NCI-H2107 treated with DMSO at 0.1 percent for 48 hours (cell line): ENCODE measurements at regions not wholly inside any gene's neighbourhood (a gene's known extent, or its start where the extent isn't known, plus 50 kb on each side); places are given as distances from the start of the nearest gene placed in this dataset.
"Not testable (repeated sequence)": the region's sequence is repeated elsewhere in the genome, so short reads cannot be mapped to it uniquely, and the experiment has no call there.

ENCODE experiments used
- DNase-seq: peaks from one replicate; lab custom pipeline; 2025; ENCODE audit not compliant: unreplicated experiment; lab: John Stamatoyannopoulos, UW

GRCh38 chrX:40380655-40381488 lies 199.9 kb upstream of the ATP6AP2 start:
- no peak for DNase-seq

DNA sequence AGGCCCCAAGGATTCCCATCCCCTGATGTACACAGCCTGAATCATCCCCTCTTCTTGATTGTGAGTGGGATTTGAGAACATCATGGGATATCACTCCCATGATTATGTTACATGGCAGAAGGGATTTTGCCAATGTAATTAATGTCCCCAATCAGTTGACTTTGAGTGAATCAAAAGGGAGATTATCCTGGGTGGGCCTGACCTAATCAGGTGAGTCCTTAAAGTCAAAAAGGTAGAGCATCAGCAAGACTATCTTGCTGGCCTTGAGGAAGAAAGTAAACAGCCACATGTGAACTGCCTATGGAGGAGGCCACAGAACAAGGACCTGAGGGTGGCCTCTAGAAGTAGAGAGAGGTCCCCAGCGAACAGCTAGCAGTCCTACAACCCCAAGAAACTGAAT lies 203.1 kb upstream of the ATP6AP2 start:
- no peak for DNase-seq

DNA sequence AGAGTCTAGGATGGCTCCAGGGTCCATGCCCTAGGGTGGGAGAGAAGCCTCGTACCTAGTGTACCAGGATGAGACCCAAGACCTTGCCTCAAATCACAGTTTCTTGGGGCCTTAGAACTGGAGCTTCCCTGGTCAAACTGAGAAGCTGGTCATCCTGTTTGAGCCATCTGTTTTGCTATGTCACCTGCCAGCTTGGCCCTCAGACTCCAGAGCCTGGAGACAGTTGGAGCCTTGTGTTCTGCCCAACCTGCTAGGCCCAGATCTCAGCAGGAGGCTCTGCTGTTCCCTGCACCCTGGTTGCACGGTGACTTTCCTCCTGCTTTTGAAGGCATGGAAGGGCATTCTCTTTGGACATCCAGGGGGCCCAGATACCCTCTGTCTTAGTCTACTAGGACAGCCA lies 206.3 kb upstream of the ATP6AP2 start:
- DNase-seq, result no peak

- no peak for DNase-seq
Observed at GRCh38 chrX:40373641-40374040, 207.1 kb upstream of the ATP6AP2 start.

DNA sequence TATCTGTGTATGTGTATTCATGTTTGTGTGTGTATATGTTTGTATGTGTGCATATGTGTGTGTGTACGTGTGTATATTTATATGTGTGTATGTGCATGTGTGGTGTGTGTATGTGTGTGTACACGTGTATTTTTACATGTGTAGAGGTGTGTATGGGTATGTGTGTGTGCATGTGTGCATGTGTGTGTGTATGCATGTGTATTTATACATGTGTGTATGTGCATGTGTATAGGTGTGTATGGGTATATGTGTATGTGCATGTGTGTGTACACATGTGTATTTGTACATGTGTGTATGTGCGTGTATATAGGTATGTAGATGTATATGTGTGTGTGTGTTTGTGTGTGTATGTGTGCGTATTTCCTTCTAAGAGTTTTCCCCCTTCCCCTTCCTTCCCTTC lies 207.7 kb upstream of the ATP6AP2 start:
- DNase-seq, result no peak

DNA sequence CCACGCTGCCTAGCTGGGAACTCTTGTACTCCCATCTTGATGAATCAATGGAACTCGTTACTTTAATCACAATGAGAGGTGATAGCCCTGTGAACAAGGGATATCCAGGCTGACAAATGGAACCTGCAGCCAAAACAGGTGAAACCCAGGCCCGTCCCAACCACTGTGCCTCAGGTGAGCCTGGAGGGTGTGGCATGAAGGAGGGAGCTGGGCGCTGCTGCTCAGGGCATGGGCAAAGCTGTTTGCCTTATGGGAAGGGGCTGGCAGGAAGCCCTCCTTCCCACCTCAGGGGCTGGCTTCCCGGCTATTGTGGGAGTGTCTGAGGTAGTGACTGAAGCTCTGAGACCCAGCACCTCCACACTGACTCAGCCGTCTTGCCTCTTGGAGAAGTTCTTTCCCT lies 209.4 kb upstream of the ATP6AP2 start:
- no peak for DNase-seq

GRCh38 chrX:40368611-40369061 lies 212.1 kb upstream of the ATP6AP2 start:
- DNase-seq, result no peak

GRCh38 chrX:40366661-40367060 lies 214.1 kb upstream of the ATP6AP2 start:
- DNase-seq, result no peak

GRCh38 chrX:40362291-40362690 lies 218.5 kb upstream of the ATP6AP2 start:
- DNase-seq, result not testable (repeated sequence)

GRCh38 chrX:40360557-40360956 lies 220.2 kb upstream of the ATP6AP2 start:
- no peak for DNase-seq

DNA sequence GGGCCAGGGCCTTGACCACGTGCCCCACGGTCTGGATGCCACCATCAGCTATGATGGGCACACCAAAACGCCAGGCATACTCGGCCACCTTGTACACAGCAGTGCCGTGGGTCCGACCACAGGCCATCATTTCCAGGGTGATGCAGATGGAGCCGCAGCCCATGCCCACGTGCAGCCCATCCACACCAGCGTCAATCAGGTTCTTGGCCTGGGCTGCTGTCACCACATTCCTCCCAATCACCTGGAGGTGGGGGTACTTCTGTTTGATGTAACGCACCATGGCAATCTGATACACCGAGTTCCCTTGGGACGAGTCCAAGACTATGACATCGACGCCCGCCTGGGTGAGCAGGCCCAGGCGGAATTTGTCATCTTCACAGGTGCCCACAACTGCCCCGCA lies 221.2 kb upstream of the ATP6AP2 start:
- no peak for DNase-seq

DNA sequence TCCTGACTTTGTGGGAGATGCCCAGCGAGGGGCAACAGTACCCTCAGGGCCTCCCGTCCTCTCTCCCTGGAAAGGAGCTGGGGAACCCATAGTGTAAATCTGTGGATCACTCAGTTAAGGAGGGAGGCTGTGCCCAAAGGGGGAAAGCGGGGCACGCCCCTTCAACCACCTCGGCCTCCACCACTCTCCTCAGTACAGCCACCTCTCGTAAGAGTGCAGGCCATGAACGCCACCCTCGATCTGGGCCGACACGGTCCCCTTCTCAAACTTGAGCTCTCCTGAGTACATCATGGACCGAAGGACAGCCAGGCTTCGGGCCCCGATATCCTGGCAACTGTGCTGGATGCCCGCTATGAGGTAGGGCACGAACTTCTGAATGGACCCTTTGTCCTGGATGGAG lies 221.8 kb upstream of the ATP6AP2 start:
- DNase-seq, result no peak

- no peak for DNase-seq
Observed at GRCh38 chrX:40349251-40349650, 231.5 kb upstream of the ATP6AP2 start.

GRCh38 chrX:40346379-40346778 lies 234.4 kb upstream of the ATP6AP2 start:
- DNase-seq, result no peak

- no peak for DNase-seq
Observed at GRCh38 chrX:40343319-40343718, 237.5 kb upstream of the ATP6AP2 start.

DNA sequence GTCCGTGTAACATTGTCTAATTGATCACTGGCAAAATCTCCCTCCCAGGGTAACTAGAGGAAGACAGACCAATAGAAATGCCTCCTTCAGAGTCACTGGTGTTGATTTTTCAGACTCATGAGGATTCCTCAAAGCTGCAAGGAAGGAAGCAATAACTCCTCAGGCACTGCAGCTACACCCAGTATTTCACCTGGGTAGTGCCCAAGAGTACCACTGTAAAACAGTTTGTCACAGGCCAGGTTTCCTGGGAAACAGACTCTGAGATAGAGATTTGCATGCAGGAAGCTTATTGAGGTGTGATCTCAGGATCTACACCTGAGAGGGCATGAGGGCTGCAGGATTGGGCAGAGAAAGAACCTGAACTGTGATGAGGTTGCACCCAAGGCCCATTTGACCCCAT lies 240.7 kb upstream of the ATP6AP2 start:
- no peak for DNase-seq

- no peak for DNase-seq
Observed at GRCh38 chrX:40333344-40333743, 235.6 kb upstream of the BCOR start.

DNA sequence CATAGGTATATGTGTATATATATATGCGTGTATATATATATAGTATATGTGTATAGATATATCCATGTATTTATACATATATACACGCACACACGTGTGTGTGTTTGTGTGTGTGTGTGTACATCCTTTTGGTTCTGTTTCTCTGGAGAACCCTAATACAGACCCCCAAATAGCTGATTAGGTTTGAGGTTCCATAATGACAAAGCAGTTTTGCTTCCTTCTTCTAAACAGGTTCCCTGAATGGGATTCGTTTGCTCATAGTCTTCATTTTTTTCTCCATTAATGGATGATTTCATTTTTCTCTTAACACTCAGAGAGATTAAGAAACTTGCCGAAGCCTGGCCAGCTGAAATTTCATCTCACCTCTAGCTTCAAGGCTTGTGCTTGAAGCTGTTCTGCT lies 234.0 kb upstream of the BCOR start:
- DNase-seq, result no peak

DNA sequence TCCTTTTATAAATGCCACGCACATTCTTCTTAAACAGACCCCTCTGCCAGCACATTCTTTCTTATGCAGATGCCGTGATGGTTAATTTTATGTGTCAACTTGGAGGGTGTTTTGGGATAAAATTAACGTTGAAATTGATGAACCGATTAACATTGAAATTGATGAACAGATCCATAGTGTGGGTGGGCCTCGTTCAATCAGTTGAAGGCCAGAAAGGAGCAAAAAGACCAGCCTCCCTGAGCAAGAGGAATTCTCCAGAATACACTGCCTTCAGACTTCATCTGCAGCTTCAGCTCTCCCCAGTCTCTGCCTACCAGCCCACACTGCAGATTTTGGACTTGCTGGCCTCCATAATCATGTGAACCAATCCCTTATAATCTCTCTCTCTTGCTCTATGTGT lies 233.6 kb upstream of the BCOR start:
- DNase-seq, result no peak

DNA sequence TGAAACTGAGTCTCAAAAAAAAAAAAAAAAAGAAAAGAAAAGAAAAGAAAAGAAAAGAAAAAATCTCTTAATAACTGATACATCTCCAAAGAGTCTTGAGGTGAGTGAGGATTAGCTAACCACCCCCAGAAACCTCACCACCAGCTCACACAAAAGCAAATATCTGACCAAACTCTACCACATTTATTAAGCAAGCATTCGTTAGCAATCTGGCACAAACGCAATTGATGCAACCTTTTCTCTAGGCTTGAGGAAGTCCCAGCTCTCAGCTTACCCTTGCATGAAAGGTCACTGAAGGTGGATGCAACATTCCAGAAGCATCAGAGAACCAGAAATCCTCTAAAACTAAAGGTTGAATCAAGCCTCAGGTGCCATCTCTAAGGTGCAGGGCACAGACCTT lies 231.9 kb upstream of the BCOR start:
- DNase-seq, result no peak

DNA sequence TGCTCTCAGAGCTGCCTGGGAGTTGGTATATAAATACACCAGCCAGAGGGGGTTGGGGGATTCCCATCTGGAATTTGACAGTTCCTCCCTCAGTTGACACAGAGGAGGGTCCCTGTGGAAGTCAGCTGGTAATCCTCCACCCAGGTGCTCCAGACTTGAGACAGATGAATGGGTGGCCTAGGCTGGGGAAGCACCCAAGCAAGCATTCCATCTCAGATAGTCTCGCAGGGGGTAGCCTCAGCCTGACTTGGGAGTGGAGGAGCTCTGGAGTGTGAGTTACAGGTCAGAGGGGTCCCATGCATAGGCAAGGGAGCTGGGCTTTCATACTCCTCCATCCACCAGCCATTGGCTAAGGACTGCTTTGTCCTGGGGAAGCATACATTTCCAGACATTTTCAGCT lies 229.3 kb upstream of the BCOR start:
- DNase-seq, result no peak

DNA sequence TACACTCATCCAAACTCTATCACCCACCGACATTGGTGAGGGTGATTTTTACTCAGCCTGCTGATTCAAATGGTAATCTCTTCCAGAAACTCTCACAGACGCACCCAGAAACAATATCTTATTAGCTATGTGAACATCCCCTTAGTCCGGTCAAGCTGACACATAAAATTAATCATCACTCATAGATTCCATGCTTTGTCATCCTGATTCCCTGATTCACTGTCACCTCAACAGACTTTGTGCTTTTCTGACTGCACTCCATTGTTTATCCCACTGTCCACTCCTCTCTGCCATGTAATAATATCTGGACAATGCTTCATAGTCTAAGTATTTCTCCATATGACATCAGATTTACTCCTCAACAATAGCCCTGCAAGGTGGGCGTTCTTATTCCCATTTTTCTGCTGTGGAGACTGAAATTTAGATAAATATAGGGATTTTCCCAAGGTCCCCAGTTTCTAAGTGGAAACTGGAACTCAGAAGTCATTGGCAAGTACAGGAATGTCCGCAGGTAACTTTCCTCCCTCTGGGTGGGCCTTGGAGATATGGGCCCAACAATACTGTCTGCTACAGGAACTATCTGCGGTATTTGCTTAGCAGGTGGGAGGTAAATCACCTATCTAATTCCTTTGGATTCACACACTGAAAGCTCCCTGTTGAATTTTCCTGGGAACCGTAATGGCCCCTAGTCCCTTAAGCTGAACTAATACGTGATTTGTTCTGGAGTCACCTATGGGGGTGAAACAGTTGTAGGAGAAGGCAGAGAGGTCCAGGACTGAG lies 228.6 kb upstream of the BCOR start:
- no peak for DNase-seq
